Activated B cell treated with CpG ODN at 0.5 μM for 24 hours (primary cell): ENCODE measurements at regions not wholly inside any gene's neighbourhood (a gene's known extent, or its start where the extent isn't known, plus 50 kb on each side); places are given as distances from the start of the nearest gene placed in this dataset.

Source experiments
- ATAC-seq: fragments of 200-7000 bp; cut with Tn5 transposase; one replicate; pipeline ENCODE4 v1.10.0; 2021; ENCODE audit warnings: low read depth, mild to moderate bottlenecking, moderate library complexity
- CTCF ChIA-PET: fragments of 350-600 bp; sonication (Branson Sonifier 250); formaldehyde crosslinking; loops from one replicate; lab custom pipeline; 2021; ENCODE audit warnings: antibody characterized with exemption; lab: Charles Lee
- POLR2A ChIA-PET: fragments of 350-600 bp; sonication (Branson Sonifier 250); formaldehyde crosslinking; loops from one replicate; lab custom pipeline; 2021; ENCODE audit warnings: antibody characterized with exemption; lab: Charles Lee
- DNase-seq: peaks from one replicate; pipeline ENCODE4 v3.0.0; 2022
- H3K27ac Mint-ChIP-seq: one replicate; pipeline ENCODE4 v1.8.0; 2020; ENCODE audit warnings: mixed read lengths
- H3K27me3 Mint-ChIP-seq: one replicate; pipeline ENCODE4 v1.8.0; 2021; ENCODE audit warnings: mixed read lengths
- H3K36me3 Mint-ChIP-seq: one replicate; pipeline ENCODE4 v1.8.0; 2021; ENCODE audit warnings: low read depth, mixed read lengths
- H3K4me1 Mint-ChIP-seq: one replicate; pipeline ENCODE4 v1.8.0; 2021; ENCODE audit warnings: mixed read lengths
- H3K4me3 Mint-ChIP-seq: one replicate; pipeline ENCODE4 v1.8.0; 2020; ENCODE audit warnings: mild to moderate bottlenecking, mixed read lengths
- H3K9me3 Mint-ChIP-seq: one replicate; pipeline ENCODE4 v1.8.0; 2020; ENCODE audit warnings: mixed read lengths
- CTCF ChIP-seq: fragments of 200-600 bp; IDR thresholded peaks from one replicate; pipeline ENCODE4 v1.8.0; 2022; ENCODE audit warnings: antibody characterized with exemption, mild to moderate bottlenecking
- intact Hi-C: fragments of 100-400 bp; cut with micrococcal nuclease; formaldehyde crosslinking; loops from one replicate; pipeline ENCODE4 v1.15.1; 2024

- Mint-ChIP-seq H3K27me3 (peaks cover 2% of the 10 kb centered on the region), H3K36me3 (no peaks in the 10 kb centered on the region), H3K4me1 (peaks cover 1% of the 10 kb centered on the region), H3K27ac (no peak overlapping the region), H3K9me3 (peaks cover 6% of the 10 kb centered on the region), H3K4me3 (no peak overlapping the region)
- POLR2A ChIA-PET = no interaction called here
- ATAC-seq = no peak
- CTCF ChIA-PET = no interaction called here
- no peak for TF ChIP-seq CTCF
- intact Hi-C loops = no loop called here
- DNase-seq = no peak
These were observed 60.2 kb upstream of the SPTLC1 start for GRCh38 chr9:92175441-92175840.

- TF ChIP-seq CTCF = no peak
- POLR2A ChIA-PET = no interaction called here
- H3K9me3 Mint-ChIP-seq = peaks cover 6% of the 10 kb centered on the region
- no peaks in the 10 kb centered on the region for H3K36me3 Mint-ChIP-seq
- ATAC-seq (no peak), DNase-seq (no peak)
- no peak overlapping the region for H3K4me3 Mint-ChIP-seq
- H3K27ac Mint-ChIP-seq = no peak overlapping the region
- CTCF ChIA-PET = interaction anchor here (2.8 kb wide), 1 partner anchor 34 kb away, joined by 11 read pairs; no protein-coding TSS in a partner anchor
- intact Hi-C loops = no loop called here
- H3K27me3 Mint-ChIP-seq = peaks cover 9% of the 10 kb centered on the region
- no peaks in the 10 kb centered on the region for H3K4me1 Mint-ChIP-seq
These were observed 58.1 kb upstream of the SPTLC1 start for GRCh38 chr9:92173318-92173717.

GRCh38 chr9:92171822-92172221 is 56.6 kb upstream of the SPTLC1 start:
- ChIA-PET POLR2A (no interaction called here), CTCF (interaction anchor here (2.8 kb wide), 1 partner anchor 32 kb away, joined by 11 read pairs; no protein-coding TSS in a partner anchor)
- intact Hi-C loops = no loop called here

GRCh38 chr9:92171281-92171680 is 56.1 kb upstream of the SPTLC1 start:
- peaks cover 6% of the 10 kb centered on the region for H3K9me3 Mint-ChIP-seq
- no peak for ATAC-seq
- no peak for DNase-seq
- peaks cover 9% of the 10 kb centered on the region for H3K27me3 Mint-ChIP-seq
- ChIA-PET CTCF (interaction anchor here (2.8 kb wide), 1 partner anchor 32 kb away, joined by 11 read pairs; no protein-coding TSS in a partner anchor), POLR2A (no interaction called here)
- no peaks in the 10 kb centered on the region for H3K36me3 Mint-ChIP-seq
- H3K27ac Mint-ChIP-seq = no peak overlapping the region
- intact Hi-C loops = no loop called here
- no peak overlapping the region for H3K4me3 Mint-ChIP-seq
- H3K4me1 Mint-ChIP-seq = no peaks in the 10 kb centered on the region
- TF ChIP-seq CTCF = no peak

More at GRCh38 chr9:92171822-92172221, 56.6 kb upstream of the SPTLC1 start:
- Mint-ChIP-seq H3K27ac (no peak overlapping the region), H3K9me3 (peaks cover 6% of the 10 kb centered on the region), H3K27me3 (peaks cover 9% of the 10 kb centered on the region), H3K4me1 (no peaks in the 10 kb centered on the region), H3K36me3 (no peaks in the 10 kb centered on the region), H3K4me3 (no peak overlapping the region)
- DNase-seq (no peak), ATAC-seq (no peak)
- TF ChIP-seq CTCF = no peak

- H3K4me3 Mint-ChIP-seq = no peak overlapping the region
- H3K36me3 Mint-ChIP-seq = no peaks in the 10 kb centered on the region
- intact Hi-C loops = no loop called here
- CTCF ChIA-PET = interaction anchor here (2.8 kb wide), 1 partner anchor 31 kb away, joined by 11 read pairs; no protein-coding TSS in a partner anchor
- ATAC-seq (no peak), DNase-seq (no peak)
- H3K4me1 Mint-ChIP-seq = no peaks in the 10 kb centered on the region
- peaks cover 9% of the 10 kb centered on the region for H3K27me3 Mint-ChIP-seq
- no peak overlapping the region for H3K27ac Mint-ChIP-seq
- no peak for TF ChIP-seq CTCF
- POLR2A ChIA-PET = no interaction called here
- peaks cover 6% of the 10 kb centered on the region for H3K9me3 Mint-ChIP-seq
These were observed 55.6 kb upstream of the SPTLC1 start for GRCh38 chr9:92170848-92171247.
